GM18870 (cell line): ENCODE measurements at regions not wholly inside any gene's neighbourhood (a gene's known extent, or its start where the extent isn't known, plus 50 kb on each side); places are given as distances from the start of the nearest gene placed in this dataset.
"Not testable (repeated sequence)": the region's sequence is repeated elsewhere in the genome, so short reads cannot be mapped to it uniquely, and the experiment has no call there.

ENCODE experiments used
- ATAC-seq: cut with Tn5 transposase; IDR thresholded peaks from one replicate; pipeline ENCODE4 v1.9.1; 2021; ENCODE audit warnings: moderate library complexity; ENCODE audit not compliant: unreplicated experiment

DNA sequence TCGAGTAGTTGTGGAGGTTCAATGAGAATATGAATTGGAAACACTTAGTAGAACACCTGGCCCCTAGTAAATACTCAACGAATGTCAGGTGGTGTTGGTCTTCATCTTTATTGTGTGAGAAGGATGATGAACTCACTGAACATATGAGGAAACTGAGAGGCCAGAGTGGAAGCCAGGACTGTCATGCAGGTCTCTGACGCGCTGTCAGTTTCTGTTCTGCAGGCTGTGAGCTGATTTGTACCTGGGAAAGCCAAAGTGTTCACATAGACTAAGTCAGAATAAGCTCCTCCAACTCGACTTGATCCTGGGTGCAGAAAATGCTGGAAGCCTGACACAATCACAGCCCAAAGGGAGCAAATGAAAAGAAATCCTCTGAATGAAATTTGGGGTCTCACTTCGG lies 222.2 kb downstream of the LY86 start:
- ATAC-seq = no peak

DNA sequence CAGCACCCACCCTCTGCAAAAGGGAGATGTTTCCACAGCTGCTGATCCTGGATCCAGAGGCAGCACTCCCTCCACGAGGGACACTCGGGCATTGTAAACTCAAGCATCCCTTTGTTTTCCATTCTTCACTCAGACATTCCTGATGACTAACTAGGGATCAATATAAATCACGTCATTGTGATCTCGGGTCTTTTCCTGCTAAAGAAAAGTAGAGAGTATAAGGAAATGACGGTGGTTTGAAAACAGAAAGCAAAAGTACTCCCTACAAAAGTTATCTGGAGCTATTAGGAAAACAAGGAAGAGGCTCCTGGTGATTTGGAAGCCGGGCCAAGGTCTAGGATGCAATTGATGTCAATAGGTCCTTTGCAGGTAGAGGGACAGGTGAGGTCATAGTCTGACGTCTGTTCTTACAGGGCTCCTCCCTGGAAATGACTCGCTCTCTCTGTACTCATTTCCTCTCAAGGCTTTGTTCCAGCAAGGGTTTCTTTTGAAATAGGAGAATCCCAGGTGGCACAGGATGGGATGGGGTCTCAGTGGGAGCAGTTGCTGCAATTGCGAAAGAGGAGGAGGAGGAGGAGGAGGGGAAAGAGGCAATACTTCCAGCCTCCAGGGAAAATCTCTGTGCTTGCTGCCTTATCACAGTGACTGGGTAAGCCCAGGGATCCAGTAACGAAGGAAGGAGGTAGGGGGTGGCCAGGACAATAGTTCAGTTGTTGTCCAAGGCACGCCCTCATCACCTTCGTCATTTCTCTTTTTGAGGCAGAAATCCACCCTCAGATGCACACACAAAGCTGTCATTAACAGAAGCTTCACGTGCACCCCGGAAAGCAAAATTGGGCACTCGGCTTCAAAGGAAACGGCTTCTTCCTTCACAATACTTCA lies 222.8 kb downstream of the LY86 start:
- no peak for ATAC-seq

DNA sequence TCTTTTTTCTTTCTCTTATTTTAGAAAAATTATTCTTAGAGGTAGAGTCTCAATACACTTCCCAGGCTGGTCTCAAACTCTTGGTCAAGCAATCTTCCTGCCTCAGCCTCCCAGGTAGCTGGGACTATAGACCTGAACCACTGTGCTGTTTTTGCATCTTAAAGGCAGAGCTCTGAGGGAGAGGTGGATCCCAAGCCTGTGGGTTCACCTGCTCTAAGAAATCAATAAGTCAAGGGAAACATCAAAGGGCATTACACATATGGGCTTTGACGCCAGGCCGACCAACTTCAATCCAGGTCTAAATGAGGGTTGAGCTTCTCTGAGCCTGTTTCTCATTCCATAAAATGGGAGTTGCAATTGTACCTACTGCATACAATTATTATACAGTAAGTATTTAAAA lies 223.9 kb downstream of the LY86 start:
- no peak for ATAC-seq

DNA sequence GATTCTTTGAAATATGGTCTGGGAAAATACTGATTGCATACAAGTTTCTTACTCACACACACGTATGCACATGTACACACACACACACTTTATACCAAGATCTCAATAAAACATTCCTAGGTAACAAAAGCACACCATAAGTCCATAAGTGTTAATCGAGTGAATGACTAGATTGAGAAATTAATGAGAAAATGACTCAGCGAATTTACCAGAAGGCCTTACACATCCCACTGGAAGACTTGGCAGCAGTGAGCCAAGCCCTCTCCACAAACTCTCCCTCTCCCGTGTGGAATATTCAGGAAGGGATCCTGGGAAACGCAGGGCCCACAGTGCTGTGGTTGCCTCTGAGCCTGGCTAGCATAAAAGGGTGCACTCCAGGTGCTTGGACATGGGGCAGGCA lies 227.2 kb downstream of the LY86 start:
- no peak for ATAC-seq

DNA sequence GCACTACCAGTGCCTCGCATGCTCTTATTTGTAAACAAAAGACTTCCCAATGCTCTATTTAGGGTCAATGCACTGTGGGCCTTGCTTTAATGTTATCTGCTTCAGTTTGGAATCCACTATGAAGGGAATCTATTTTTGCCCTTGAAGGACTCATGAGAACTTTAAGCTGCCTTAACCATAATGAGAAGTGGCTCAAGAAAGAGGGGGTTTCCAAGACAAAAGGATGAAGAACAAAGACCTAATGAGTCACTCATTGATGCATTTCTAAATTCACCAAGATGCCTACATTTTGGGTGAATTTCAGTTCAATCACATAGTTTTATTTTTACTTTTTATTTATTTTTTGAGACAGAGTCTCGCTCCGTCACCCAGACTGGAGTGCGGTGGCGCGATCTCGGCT lies 228.2 kb downstream of the LY86 start:
- ATAC-seq = peak; percentile 58

DNA sequence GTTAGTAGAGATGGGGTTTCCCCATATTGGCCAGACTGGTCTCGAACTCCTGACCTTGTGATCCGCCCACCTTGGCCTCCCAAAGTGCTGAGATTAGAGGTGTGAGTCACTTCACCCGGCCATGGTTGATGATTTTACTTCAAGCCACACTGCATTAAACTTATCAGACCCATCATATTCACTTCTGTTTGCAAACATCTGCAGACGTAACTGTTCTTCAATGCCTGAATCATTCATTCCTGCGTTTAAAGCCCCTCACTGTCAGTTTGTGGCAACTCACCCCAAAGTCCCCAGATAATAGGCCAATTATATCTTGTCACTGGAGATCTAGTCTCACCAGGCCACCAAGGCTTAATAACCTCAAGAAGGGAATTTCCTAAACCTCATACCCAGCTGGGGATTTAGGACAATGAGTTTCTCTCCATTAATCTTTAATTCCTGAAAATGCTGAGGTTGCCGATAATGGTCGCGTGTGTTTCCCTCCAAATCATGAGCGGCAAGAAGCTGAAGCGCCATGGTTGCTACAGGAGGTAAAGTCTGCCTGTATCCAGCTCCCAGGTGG lies 229.6 kb downstream of the LY86 start:
- no peak for ATAC-seq

DNA sequence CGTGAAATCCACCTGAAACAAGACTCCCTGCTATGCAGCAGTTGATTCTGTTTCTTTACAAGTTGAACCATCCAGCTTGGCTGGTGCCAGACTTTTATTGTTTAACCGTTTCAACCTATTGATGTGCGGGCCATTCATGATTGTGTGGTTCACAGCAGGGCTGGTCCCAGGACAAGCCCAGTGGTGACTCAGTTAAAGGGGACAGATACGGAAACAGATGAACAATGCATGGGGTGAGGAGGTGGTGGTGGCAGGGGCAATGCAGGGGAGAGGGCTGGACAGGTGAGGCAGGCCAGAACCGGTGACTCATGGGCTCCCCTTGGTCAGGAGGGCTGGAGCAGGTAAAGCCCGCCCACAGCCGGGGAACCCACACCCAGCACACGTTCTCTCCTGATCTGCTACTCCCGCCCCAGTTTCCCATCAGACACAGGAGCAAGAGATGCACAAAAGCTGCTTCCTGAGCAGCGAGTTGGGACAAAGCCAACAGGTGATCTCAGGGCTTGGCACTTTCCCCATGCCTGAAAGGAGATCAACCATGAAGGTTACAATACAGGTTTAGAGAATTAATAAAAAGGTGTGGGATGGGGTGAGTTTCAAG lies 232.2 kb downstream of the LY86 start:
- ATAC-seq = no peak

DNA sequence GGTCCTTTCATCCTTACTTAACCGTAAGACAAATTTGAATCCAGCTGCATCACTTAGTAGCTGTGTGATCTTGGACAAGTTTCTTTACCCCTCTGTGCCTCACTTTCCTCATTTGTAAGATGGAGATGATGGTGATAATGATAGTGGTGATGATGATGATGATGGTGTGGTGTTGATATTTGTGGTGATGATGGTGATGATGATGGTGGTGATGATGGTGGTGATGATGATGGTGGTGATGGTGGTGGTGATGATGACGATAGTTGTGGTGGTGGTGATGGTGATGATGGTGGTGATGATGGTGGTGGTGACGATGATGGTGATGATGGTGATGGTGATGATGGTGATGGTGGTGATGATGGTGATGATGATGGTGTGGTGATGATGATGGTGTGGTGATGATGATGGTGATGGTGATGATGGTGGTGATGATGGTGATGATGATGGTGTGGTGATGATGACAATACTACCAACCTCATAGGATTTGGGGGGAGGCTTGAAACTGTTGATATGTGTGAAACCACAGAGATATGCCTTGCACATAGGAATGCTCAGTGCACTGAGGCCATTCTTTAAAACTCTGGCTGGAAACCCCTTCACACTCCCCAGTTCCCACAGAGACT lies 233.2 kb downstream of the LY86 start:
- ATAC-seq = no peak

DNA sequence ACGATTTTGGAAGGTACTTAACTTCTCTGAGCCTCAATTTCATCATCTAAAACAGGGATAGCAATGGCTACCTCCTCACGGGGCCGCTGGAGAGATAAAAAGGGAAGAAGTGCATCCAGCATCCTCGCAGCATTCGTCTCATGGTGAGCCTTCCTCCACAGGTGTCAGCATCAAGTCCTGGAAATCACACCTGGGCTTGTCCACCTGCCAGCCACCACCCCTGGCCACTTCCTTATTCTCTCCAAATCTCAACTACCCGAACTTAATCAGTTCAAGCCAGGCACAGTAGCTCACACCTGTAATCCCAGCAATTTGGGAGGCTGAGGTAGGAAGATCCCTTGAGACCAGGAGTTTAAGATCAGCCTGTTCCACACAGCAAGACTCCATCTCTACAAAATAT lies 234.5 kb downstream of the LY86 start:
- no peak for ATAC-seq

DNA sequence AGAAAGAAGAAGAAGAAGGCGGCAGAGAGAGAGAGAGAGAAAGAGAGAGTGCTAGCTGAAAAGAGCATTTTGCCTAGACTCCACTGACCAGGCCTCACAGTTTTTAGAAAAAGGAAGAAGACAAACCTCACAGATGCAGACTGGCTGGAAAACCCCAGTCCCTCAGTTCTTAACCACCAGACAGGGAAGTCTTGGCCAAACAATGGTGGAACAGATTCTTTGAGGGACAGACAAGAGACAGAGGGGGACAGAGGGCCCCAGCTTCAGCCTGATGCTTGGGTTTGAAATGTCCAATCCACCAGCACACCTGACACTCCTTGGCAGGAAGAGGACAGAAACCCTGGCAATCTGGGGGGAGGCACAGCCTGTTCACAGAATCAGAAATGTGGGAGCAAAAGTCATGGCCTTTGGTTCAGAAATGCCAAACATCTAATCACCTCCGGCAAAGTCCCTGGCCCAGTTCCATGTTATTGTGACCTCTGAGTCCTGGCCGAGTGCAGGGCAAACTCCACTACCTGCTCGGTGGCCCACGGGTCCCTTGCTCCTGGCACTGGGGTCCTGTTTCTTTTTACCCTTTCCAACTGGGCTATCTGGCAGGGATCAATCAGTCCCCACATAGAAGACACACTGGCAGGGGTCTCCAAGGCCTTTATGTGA lies 235.2 kb downstream of the LY86 start:
- ATAC-seq = no peak

DNA sequence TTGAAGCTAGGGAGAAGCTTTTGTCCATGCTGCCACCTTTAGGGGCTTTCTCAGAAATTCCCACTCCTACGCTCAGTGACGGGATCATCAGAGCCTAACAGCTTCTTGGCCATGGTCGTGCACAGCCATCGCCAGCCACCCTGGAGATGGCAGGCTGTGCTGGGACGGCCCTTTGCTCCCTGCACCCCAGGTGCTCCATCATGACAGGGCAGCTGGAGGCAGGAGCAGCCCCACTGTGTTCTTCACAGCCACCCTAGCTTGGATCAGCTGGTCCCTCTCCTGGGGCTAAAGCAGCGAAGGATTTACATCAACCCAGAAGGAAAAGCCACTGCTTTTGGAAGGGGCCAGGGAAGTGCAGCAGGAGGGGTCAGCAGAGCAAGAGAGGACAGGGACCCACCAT lies 235.9 kb downstream of the LY86 start:
- ATAC-seq = no peak

DNA sequence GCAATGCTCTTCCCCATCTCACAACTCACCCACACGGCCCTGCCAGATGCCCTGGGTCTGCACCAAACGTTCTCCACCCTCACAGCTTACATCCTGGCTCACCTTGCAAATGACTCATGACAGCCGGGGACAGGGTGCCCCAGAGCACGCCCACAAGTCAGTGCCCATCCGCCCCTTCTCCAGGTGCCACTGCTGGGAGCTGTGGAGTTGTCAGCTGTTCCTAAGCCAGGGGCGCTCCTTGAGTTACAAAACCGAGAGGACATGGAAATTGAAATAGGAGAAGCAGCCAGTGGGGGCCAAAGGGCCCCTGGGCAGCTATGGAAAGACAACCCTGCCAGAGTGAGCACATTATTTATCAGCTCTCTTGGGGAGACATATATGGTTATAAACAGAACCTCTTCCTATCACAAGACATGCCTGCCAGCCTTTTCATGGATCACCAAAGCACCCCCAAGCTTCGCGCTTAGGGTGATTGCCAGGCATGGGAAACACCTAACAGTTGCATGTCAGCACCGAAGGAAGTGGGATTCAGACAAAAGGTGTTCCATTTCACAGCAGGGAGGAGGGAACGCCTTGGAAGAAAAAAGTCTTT lies 236.8 kb downstream of the LY86 start:
- no peak for ATAC-seq

DNA sequence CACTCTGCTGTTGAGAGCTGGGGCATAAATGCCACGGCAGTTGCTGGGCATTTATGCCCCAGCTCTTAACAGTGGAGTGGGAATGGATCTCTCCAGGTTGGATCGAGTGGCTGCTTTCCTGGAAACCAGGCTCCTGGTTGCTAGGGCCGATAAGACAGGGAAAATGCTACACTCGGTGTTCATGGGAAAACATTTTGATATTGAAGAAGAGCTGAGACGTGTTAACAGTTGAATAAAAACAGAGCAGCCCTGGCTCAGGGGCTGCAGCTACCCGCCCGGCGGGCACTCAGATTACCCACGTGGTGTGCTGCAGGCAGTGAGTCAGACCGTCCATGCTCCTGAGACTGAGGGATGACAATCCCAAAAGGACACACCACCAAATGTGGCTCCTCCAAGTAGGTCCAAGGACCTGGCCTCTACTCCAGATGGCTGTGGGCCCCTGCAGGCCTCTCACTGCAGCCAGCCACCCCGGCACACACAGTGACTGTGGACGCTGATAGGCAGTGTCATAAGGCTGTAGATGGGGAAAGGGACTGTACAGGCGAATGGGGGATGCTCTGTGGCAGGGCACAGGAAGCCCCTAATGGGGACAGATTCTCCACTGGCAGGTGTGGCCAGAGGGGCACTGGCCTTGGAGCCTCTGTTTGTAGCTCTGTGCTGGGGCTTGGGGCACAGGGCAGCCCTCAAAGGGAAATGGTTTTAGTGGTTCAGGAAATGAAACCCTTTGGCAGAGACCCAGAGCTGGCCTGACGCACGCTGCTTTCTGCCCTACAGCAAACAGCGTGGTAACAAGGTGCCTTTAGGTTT lies 237.8 kb downstream of the LY86 start:
- peak; percentile 83 for ATAC-seq

DNA sequence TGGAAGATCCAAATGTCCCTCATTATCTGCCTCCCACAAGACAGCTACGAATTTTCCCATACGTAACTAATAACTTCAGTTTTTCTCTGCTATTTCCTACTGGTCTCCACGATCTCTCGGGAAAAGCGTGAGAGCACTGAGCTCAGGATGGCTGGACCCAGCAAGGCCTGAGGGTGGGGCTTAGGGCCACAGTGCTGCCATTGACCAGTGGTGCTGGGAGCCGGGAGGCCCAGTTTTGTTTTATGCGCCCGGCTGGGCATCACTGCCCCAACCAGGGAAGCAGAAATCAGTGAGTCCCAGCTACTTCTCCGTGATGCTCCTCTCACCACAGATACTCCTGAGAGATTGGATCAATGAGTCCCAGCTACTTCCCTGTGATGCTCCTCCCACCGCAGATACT lies 238.4 kb downstream of the LY86 start:
- ATAC-seq = no peak

DNA sequence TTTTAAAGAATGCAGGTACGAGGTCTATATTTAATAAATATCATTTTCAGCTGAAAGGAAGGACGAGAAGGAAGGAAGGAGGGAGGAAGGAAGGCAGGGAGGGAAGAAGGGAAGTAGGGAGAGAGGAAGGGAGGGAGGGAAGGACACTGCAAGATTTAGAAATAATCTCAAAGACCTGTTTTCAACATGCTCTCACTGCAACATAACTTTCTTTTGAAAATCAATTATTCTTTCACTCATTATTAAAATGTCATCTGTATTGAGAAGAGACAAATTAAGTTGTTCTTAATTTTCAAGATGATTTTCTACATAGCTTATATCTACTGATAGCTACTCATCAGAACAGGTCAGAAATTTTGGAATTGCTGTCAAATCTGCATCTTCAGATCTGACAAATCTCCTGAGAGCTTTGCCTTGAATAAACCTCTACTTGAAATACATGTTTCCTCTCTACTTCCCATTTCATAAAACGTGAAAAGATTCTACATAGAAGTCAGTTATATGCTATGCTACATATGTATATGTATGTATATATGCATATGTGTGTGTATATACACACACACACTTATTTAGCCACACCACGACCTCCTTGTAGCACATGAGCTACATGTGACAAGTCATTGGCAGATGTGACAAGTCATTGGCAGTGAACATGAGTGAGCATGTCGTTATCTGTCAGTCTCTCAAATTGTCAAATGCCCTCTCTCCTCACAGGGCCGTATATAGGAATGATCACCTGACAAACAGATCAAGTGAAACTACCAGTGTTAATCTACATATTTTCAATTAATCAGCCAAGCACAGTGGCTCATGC lies 241.6 kb downstream of the LY86 start:
- ATAC-seq = no peak

DNA sequence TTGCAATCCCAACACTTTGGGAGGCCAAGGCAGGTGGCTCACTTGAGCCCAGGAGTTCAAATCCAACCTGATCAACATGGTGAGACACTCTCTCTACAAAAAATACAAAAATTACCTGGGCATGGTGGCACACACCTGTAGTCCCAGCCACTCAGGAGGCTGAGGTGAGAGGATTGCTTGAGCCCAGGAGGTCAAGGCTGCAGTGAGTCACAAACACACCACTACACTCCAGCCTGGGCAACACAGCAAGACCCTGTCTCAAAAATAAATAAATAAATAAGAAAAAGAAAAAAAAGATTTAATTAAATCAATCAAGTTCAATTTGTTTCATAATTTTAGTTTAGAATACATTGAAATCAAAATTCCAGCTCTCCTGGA lies 242.2 kb downstream of the LY86 start:
- not testable (repeated sequence) for ATAC-seq

DNA sequence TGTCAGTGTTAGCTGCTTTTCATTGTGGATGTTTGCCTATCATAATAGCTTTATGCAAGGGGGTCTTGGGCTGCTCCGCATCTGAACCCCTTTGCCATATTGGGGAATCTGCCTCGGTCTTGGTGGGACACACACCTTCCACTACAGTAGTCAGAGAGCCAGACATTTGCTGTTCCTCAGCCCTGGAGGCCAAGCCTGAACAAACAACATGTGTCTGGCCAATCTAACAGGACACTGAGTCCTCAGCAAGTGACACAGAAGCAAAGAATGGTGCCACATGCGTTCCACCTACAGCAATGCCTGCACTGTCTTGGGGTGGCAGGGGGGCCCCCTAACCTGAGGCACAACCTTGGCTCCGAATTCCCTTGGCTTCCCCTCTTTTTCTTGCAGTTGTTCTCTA lies 243.9 kb downstream of the LY86 start:
- ATAC-seq = no peak

DNA sequence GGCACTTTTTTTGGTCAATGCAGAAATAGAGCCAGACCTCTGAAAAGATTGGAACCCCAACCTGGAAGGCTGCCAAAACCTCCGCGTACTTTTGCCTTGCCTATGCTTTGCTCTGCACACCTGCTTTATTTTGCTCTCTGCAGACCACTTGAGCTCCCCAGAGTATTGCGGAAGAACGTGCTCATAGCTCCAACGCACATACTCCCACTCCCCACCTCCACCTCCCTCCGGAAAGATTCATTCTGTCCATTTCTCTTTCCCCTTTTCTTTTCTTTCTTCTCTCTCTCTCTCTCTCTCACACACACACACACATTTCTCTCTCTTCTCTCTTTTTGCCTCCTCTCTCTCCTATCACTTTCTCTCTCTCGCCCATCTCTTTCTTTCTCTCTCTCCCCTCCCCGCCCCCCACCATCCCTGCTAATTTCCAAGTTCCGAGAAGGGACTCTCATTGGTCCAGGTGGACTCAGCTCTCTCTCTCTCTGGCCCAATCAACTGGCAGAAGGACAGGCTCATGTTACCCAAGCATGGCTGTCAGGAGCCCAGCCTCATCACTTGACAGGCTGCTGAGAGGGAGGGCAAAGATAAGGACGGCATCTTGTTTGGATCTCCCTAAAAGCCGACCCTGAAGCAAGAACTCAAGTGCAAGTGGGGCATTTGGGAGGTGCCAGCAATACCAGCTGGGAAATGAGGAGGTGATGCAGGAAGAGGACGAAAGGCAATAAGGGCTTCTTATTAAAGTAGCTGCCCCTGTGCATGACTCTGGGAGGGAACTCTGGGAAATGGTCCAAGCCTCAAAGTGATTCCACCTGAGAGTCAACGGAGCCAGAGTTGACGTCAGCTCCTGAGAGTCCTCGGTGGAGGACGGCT lies 246.1 kb downstream of the LY86 start:
- ATAC-seq = no peak

DNA sequence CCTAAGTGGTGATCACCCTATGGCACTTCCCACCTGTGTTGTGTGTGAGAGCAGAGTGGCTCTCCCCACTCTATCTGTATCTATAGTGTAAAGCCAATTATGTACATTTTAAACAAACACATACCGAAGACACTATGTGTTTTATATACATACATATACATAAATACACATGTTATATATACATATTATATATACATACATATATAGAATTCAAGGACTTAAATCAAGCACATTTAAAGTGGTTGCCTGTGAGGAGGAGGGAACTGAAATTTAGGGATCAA lies 246.6 kb downstream of the LY86 start:
- ATAC-seq = no peak
